WTC11 (cell line): ENCODE measurements at regions not wholly inside any gene's neighbourhood (a gene's known extent, or its start where the extent isn't known, plus 50 kb on each side); places are given as distances from the start of the nearest gene placed in this dataset.

Experiments used
- ATF2 ChIP-seq: sonication (generic); formaldehyde crosslinking; IDR thresholded peaks from 2 replicates; pipeline ENCODE4 v1.8.1; 2022; ENCODE audit warnings: low read depth, missing genetic modification reagents, borderline replicate concordance
- CBFB ChIP-seq: sonication (generic); formaldehyde crosslinking; IDR thresholded peaks from 2 replicates; pipeline ENCODE4 v1.8.1; 2022; ENCODE audit warnings: mild to moderate bottlenecking, low read depth, missing genetic modification reagents
- ELF4 ChIP-seq: sonication (generic); formaldehyde crosslinking; IDR thresholded peaks from 2 replicates; pipeline ENCODE4 v1.8.1; 2022; ENCODE audit warnings: low read depth, mild to moderate bottlenecking, moderate library complexity, missing genetic modification reagents
- HMGXB4 ChIP-seq: sonication (generic); formaldehyde crosslinking; IDR thresholded peaks from 2 replicates; pipeline ENCODE4 v1.8.1; 2023; ENCODE audit warnings: mild to moderate bottlenecking, moderate library complexity, missing genetic modification reagents
- NR1H2 ChIP-seq: sonication (generic); formaldehyde crosslinking; IDR thresholded peaks from 2 replicates; pipeline ENCODE4 v1.9.0; 2021; ENCODE audit warnings: mild to moderate bottlenecking, moderate library complexity, missing genetic modification reagents
- TF ChIP-seq, protein P1 (sequence below): sonication (generic); formaldehyde crosslinking; IDR thresholded peaks from 2 replicates; pipeline ENCODE4 v1.8.0; 2022; ENCODE audit warnings: mild to moderate bottlenecking, missing genetic modification reagents
- TF ChIP-seq, protein P2 (sequence below): fragments of 200-600 bp; IDR thresholded peaks from 2 replicates; pipeline ENCODE4 v1.8.0; 2022; ENCODE audit warnings: antibody characterized with exemption

DNA sequence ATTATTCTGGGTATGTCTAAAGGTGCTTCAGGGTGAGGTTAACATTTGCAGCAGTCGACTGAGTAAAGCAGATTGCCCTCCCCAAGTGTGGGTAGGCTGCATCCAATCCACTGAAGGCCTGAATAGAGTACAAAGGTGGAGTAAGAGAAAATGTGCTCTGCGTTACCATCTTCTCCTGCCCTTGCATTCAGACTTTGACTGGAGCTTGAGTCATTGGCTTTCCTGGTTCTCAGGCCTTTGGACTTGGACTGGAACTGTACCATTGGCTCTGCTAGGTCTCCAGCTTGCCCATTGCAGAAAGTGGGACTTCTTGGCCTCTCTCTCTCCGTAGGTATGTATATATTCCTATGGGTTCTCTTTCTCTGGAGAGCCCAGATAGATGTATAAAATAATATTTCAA, 120.9 kb upstream of the CNTLN start:
- TF ChIP-seq, protein P1, sequence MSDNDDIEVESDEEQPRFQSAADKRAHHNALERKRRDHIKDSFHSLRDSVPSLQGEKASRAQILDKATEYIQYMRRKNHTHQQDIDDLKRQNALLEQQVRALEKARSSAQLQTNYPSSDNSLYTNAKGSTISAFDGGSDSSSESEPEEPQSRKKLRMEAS, result no peak
- TF ChIP-seq, protein P2, sequence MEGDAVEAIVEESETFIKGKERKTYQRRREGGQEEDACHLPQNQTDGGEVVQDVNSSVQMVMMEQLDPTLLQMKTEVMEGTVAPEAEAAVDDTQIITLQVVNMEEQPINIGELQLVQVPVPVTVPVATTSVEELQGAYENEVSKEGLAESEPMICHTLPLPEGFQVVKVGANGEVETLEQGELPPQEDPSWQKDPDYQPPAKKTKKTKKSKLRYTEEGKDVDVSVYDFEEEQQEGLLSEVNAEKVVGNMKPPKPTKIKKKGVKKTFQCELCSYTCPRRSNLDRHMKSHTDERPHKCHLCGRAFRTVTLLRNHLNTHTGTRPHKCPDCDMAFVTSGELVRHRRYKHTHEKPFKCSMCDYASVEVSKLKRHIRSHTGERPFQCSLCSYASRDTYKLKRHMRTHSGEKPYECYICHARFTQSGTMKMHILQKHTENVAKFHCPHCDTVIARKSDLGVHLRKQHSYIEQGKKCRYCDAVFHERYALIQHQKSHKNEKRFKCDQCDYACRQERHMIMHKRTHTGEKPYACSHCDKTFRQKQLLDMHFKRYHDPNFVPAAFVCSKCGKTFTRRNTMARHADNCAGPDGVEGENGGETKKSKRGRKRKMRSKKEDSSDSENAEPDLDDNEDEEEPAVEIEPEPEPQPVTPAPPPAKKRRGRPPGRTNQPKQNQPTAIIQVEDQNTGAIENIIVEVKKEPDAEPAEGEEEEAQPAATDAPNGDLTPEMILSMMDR, result no peak
- no peak for TF ChIP-seq ATF2
- no peak for TF ChIP-seq HMGXB4
- no peak for TF ChIP-seq CBFB
- no peak for TF ChIP-seq ELF4 (CRISPR knock-in tag)
- no peak for TF ChIP-seq NR1H2
